ENCODE measurements at regions not wholly inside any gene's neighbourhood (a gene's known extent, or its start where the extent isn't known, plus 50 kb on each side); places are given as distances from the start of the nearest gene placed in this dataset.
"Not testable (repeated sequence)": the region's sequence is repeated elsewhere in the genome, so short reads cannot be mapped to it uniquely, and the experiment has no call there.

DNA sequence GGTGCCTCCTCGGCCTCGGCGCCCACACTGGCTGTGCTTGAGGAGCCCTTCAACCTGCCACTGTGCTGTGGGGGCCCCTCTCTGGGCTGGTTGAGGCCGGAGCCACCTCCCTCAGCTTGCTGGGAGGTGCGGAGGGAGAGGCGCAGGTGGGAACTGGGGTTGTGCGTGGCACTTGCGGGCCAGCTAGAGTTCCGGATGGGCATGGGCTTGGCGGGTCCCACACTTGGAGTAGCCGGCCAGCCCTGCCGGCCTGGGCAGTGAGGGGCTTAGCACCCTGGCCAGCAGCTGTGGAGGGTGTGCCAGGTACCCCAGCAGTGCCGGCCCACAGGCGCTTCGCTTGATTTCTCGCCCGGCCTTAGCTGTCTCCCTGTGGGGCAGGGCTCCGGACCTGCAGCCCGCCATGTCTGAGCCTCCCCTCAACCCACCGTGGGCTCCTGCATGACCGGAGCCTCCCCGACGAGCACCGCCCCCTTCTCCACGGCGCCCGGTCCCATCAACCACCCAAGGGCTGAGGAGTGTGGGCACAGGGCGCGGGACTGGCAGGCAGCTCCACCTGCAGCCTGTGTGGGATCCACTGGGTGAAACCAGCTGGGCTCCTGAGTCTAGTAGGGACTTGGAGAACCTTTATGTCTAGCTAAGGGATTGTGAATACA, 723.8 kb downstream of the DIAPH3 start:
- no peak for DNase-seq

DNA sequence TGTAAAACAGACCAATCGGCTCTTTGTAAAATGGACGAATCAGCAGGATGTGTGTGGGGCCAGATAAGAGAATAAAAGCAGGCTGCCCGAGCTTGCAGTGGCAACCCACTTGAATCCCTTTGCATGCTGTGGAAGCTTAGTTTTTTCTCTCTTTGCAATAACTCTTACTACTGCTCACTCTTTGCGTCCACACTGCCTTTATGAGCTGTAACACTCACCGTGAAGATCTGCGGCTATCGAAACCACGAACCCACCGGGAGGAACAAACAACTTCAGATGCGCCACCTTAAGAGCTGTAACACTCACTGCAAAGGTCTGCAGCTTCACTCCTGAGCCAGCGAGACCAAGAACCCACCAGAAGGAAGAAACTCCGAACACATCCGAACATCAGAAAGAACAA, 722.7 kb downstream of the DIAPH3 start:
- not testable (repeated sequence) for DNase-seq

DNA sequence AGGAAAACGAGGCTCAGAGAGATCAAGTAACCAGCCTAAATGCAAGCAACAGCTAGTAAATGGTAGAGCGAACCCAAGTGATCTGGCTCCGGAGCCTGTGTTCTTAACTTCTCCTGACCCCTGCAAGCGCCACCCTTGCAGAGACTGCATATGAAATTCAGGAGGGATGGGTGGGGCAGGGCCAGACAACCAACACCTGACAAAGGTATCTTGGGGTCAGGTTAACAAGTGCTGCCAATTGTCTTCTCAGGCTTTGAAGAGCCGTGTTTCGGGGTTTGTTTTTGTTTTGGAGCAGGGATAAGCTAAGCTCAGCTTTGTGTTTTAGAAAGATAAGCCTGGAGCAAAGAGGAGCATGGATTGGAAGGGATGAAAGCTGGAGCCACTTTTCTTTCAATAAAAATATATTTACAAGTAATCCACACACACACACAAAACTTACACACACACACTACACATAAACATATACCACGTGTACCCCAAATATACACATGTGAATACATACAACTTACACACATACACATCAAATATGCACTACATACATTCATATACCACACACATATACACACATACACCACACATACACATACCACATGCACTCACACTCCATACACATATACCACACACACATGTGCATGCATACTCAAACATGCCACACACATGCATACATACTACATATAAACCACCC, 722.0 kb downstream of the DIAPH3 start:
- DNase-seq, result no peak

DNA sequence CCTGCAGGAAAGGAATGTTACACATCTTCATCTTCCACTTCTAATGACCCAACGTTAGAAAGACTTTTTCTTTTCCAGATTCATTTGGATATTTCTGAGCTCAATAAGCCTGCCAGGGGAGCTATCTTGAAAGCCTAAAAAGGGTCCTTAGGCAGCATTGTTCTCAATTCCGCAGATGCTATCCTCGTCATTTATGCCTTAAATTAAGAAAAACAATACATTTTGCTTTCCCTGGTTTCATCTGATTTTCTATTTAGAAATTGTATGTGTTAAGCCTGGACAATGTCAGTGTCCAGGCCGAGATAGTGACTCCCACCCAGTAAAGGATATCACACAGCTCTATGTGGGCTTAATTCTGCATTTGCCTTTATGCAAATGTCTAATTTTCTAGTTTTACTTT, 721.3 kb downstream of the DIAPH3 start:
- DNase-seq, result no peak

DNA sequence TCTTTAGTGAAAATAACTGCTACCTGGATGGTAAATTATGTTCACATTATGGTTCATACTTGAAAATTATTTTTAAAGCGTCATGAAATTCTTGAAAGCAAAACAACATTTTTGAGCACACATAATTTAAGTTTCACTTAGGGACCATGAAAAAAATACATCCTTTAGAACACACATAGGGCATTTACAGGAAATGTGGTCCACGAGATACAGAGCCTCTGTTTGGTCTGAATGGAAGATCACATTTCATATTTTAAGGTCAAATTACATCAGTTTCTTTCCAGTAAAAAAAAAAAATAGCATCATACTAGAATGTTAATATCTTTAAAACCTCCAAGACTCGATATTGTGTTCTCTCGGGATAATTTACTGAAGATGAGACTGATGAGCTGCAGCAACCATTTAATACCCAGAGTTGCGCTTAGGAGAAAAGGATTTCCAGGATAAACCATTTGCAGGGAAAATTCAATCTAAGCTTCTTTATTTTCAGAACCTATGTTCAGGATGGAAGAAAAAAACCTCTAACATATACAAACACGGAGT, 720.7 kb downstream of the DIAPH3 start:
- DNase-seq, result no peak

DNA sequence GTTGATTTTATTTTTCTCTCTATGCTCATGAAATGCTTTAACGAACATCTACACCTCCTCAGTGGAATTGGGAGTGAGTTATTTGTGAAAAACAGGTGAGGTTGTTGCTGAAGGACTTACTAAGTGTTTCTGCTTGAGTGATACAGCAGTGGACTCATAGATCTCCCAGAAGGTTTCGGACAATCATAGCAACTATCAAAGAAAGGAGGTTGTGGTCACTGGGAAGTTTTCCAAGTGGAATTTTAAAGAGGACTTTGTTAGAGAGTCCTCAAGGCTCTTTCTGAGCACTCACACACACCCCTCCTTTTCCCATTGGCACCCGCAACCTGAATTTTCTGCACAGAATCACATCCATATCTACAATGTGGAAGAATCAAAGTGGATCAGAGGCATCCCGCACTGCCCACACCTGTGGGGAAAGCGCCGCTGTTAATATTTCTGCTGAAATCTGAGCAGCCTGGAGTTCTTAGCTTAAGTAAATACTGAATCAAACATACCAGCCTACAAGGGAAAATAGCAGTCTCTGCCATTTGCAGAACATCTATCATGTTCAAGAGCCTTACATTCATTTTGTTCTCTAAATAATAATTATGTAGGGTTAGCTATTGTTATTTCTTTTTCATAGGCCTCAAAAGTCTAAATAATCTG, 719.4 kb downstream of the DIAPH3 start:
- no peak for DNase-seq

DNA sequence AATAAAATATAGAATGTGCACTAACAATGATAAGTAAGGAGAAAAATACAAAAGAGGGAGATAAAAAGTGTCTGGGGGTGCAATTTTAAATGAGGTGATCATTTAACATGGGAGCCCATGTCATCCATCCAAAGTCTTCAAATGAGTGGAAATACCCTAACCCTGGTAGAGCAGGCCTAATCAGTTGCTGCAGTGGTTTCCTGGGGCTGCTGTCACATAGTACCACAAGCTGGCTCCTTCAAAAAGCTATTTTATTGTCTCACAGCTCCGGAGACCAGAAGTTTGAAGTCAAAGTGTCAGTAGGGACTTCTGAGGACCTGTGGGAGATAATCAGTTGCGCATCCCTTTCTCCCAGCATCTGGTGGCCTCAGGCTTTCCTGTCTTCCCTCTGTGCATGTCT, 717.9 kb downstream of the DIAPH3 start:
- DNase-seq, result no peak

DNA sequence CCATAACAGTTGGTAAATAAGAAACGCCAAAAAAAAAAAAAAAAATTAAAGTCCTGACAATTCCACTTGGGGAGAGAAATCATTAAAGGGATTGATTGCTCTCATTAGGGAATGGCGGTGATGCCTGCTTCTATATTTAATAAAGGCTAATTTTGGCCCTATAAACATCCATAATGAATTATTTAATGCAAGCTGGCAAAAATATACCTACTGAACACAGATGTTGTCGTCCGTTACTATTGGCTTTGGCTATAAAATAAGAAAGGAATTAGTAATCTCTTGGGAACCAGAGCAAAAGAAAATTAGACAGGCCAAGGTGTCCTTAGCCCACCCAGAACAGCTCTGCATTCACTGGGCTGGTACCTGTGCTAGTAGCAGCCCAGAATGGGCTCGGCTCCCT, 717.3 kb downstream of the DIAPH3 start:
- no peak for DNase-seq

DNA sequence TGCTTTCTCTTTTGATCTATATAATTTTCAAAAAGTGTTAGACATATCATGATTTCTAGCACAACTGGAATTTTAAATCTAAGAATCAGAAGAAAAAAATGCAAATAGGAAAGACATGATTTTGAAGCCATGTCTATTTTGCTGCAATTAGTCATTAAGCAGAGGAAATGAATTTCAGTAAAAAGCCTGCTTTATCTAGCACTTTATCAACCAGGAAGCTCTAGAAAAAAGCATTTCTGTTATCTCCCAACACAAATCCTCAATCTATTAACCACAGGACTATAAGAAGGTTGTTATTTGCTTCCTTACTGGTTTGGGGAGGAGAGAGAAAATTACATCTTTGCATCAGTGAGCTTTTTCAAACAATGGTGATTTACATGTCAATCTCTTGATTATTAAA, 716.7 kb downstream of the DIAPH3 start:
- DNase-seq, result no peak

DNA sequence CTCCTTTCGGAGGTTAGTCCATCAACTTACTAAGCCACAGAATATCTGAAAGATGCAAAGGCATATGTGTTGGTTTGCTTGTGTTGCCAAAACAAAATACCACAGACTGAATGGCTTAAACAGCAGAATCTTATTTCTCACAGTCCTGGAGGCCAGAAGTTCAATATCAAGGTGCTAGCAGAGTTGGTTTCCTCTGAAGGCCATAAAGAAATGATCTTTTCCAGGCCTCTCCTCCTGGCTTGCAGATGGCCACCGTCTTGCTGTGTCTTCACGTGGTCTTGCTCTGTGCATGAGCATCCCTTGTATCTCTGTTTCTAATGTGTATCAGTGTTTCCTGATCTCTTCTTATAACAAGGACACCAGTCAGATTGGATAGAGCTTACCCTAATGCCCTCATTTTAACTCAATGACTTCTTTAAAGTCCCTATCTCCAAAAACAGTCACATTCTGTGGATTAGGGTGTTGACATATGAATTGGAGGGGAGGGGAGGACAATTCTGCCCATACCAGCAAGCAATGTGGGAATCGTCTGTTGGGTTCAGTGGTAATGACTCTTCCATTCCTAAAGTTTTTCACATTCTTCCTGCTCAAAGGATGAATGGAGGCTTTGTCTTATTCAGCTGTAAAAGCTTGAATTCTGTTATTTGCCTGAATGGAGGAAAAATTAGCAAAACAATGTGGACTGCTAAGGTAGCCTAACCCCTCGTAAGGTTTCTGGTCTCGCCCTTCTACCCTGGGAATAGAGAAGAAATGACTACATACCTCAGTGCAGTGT, 715.7 kb downstream of the DIAPH3 start:
- no peak for DNase-seq

DNA sequence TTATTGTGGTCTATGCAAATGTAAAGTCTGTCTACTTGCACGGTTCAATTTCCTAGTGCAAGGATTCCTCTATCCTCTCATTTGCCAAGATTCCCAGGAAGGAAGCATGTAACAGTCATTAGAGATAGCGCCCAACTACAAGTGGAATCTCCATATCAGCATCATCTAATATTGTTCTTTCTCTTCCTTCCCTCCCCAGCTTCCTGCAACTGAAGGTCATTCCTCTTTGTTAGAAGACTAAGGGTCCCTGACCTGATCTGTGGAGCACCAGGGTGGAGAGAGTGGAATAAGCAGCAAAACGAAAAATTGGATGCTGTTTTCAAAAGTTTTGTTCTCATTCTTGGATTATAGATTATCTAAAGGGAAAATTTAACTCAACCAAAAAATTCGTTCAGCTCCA, 714.0 kb downstream of the DIAPH3 start:
- DNase-seq, result no peak

DNA sequence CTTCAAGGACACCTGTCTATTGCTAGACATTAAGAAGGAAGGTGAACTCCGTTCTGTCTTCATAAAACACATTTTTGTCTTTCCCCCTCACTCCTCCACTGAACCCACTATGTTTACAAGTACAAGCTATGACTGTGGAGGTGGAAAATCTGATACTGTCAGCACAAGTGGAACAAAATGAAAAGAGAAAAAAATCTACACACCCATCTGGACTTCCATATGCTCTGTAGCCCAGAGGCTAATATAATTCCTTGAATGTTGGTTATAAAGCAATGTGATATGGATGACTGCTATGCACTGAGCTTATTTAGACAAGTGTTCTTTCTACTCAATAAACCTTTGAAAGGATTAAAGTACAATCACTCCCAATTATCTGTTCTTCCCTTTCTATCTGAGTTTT, 713.5 kb downstream of the DIAPH3 start:
- DNase-seq, result no peak

DNA sequence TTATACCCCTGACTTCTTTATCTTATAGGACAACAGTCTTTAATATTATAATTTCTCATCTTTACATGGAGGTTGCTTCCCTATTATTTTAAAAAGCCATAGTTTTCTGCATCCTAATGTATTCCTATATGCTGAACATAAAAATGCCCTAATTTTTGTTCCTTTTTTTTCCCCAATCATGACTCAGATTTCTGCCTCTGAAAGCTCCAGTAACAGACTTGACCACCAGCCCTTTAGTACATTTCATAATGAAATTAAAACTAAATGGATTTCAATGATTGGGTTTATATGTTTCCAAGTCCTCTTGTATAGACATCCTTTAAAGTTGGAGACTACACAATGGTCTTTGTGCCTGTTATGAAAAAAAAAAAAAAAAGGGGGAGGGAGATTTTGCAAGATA, 712.5 kb downstream of the DIAPH3 start:
- no peak for DNase-seq

DNA sequence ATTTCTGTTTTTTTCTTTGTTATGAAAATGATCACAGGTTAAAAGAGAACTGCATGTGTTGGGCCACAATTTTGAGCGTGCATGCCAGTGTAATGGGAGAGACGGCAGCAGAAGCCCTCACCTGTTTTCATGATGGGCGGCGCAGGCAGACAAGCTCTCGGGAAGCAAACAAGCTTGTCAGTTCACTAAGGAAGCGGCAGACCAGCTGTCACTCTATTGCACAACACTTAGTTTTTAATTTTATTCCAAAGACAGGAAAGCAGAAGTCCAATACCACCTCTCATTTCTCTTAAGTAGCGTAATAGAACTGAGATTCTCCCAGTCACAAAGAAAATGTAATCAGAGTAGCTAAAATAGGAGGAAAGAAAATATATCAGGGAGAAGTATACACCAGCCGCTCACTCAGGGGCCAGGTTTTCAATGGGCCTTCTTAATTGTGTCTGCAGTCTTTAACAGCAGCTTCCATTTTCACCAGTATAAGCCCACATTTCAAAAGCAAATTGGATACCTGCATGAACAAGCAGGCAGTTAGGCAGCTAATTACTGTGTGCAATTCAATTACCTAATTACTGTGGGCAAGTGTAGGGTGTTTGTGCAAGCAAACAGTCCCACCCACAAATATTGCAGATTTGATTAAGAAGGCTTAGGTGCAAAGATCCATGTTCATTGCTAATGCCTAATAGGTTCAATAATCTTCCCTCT, 711.4 kb downstream of the DIAPH3 start:
- DNase-seq, result no peak

DNA sequence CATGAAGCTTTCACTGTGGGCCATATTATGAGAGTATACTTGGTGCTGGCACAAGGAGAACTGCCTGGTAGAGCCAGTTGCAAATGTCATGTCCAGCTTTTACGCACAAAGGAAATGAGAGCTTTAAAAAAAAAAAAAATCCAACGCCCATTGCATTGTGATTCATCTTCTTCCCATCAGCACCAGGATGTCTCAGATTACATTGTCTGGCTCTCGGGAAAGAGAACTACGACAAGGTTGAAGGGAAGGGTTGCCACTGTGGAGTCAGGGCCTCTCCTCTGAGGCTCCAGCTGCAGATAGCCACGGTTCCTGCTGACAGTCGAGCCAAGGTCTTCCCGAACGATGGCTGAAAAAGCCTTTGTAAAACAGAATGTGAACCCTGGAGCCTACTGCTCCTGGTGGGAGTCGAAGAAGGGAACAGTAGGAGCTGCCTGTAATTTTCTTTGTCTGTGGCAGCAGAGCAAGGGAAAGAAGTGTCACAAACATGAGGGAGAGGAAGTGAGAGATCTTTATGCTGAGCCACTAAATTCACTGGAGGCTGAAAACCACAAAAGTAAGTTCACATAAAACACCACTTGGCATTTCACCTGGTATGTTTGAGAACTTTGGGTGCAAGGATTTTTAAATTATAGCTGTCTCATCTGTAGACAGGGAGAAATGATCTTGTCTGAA, 704.7 kb downstream of the DIAPH3 start:
- peak; percentile 33 for DNase-seq

DNA sequence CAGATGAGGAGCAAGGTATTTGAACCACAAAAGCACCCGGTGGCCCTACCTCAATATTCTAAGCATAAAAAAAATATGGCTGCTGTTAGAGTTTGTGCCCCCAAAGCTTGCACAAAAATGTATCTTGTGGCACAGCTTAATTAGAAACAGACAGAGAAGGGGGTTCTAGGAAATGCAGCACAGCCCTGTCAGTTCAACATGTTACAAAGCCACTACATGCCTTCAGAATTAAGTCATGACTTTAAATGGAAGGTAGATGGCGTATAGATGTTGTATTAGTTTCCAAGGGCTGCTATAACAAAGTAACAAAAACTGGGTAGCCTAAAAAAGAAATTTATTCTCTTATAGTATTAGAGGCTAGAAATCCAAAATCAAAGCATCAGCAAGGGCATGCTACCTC, 703.8 kb downstream of the DIAPH3 start:
- DNase-seq, result no peak

DNA sequence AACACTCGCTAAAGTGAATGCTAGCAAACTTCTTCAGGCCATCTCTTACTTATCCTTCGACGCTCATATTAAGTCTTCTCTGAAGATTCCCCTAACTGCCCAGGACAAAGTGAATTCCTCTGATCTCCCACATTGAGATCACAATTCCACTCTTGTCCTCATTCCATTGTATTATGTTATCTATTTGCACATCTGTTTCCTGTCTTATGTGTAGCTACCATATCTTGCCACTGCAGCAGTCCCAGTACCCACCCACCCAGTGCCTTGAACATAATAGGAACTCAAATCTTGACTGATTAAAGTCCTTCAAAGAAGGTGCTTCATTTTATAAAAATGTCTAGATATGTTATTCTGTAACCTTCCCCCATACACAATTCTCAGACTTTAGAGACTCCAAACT, 702.3 kb downstream of the DIAPH3 start:
- DNase-seq, result no peak

DNA sequence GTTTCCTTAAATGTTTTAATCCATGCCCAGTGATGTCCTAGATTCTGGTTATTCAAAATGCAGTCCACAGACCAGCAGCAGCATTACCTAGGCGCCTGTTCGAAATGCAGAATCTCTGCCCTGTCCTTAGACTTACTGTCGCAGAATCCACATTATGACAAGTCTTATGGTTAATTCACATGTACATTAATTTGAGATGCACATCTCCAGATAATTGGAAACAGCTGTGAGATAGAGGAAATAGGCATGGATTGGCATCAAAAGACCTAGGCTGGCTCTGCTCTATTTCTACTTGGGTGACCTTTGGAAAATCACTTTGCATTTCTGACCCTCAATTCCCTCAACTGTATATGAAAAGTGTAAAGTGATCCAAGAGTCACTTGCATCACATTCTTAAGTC, 700.7 kb downstream of the DIAPH3 start:
- DNase-seq, result no peak

DNA sequence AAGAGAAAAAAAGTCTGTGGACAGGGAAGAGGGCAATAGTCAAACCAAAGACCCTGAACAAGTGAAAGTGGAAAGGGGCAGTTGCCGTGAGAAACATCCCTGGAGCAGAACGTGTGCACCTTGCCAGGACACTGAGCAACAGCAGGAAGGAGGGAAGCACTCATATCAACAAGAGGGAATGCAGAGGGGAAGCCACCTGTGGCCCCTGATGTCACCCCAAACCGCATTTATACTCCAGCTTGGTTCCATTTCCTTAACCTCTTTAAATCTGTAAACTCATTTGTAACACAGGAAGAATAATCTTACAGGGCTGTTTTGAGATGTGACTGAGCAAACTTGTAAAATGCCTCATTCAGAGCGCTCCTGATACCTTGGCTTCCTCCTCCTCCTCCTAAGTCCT, 698.8 kb downstream of the DIAPH3 start:
- no peak for DNase-seq

DNA sequence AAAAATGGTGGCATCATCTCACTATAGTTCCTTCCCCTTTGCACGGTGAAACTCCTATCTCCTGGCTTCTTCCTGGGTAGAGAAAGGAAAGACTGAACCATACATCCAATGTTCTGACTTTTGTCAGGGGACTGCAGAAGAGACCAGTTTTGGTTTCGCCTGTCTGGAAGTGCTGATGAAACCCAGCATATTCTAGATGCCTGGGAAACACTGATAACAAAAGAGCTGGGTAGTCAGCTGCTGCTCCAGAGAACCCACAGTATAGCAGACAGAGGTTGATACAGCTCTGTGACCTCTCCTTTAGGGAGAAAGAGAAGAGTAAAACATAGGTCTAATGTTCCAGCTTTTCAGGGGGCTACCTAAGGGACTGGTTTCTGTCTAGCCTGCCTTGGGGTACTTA, 695.3 kb downstream of the DIAPH3 start:
- no peak for DNase-seq

DNA sequence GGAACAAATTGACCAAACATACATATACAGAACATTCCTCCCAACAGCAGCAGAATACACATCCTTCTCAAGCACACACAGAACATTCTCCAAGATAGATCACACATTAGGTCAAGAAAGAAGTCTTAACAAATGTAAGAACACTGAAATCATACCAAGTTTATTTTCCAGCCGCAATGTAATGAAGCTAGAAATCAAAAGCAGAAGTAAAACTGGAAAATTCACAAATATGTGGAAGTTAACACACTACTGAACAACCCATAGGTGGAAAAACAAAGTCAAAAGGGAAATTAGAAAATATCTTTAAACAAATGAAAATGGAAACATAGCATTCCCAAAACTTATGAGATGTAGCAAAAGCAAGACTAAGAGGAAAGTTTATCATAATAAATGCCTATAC, 692.6 kb downstream of the DIAPH3 start:
- DNase-seq, result no peak

DNA sequence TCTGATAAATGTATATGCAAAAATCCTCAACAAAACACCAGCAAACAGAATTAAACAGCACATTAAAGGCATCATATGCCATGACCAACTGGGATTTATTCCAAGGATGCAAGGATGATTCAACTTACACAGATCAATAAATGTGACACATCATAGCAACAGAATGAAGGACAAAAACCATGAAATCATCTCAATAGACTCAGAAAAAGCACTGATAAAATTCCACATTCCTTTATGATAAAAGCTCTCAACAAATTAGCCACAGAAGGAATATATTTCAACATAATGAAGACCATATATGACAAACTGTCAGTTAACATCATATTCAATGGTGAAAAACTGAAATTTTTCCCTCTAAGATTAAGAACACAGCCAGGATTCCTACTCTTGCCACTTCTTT, 691.6 kb downstream of the DIAPH3 start:
- no peak for DNase-seq

All from NCI-H226 (cell line).